ENCODE measurements at regions not wholly inside any gene's neighbourhood (a gene's known extent, or its start where the extent isn't known, plus 50 kb on each side); places are given as distances from the start of the nearest gene placed in this dataset.

- TF ChIP-seq, protein P1, sequence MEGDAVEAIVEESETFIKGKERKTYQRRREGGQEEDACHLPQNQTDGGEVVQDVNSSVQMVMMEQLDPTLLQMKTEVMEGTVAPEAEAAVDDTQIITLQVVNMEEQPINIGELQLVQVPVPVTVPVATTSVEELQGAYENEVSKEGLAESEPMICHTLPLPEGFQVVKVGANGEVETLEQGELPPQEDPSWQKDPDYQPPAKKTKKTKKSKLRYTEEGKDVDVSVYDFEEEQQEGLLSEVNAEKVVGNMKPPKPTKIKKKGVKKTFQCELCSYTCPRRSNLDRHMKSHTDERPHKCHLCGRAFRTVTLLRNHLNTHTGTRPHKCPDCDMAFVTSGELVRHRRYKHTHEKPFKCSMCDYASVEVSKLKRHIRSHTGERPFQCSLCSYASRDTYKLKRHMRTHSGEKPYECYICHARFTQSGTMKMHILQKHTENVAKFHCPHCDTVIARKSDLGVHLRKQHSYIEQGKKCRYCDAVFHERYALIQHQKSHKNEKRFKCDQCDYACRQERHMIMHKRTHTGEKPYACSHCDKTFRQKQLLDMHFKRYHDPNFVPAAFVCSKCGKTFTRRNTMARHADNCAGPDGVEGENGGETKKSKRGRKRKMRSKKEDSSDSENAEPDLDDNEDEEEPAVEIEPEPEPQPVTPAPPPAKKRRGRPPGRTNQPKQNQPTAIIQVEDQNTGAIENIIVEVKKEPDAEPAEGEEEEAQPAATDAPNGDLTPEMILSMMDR (IDR thresholded peaks at IDR 0.05; ENCODE audit: low read depth, low read length, poor library complexity, severe bottlenecking): no peak
- TF ChIP-seq EZH2phosphoT487 (IDR thresholded peaks at IDR 0.05; ENCODE audit: borderline replicate concordance, low read length): no peak
These were observed 196.3 kb downstream of the SETD4 start for GRCh38 chr21:35864039-35864438.

All from DOHH2 (cell line).